ENCODE measurements at regions not wholly inside any gene's neighbourhood (a gene's known extent, or its start where the extent isn't known, plus 50 kb on each side); places are given as distances from the start of the nearest gene placed in this dataset.

DNA sequence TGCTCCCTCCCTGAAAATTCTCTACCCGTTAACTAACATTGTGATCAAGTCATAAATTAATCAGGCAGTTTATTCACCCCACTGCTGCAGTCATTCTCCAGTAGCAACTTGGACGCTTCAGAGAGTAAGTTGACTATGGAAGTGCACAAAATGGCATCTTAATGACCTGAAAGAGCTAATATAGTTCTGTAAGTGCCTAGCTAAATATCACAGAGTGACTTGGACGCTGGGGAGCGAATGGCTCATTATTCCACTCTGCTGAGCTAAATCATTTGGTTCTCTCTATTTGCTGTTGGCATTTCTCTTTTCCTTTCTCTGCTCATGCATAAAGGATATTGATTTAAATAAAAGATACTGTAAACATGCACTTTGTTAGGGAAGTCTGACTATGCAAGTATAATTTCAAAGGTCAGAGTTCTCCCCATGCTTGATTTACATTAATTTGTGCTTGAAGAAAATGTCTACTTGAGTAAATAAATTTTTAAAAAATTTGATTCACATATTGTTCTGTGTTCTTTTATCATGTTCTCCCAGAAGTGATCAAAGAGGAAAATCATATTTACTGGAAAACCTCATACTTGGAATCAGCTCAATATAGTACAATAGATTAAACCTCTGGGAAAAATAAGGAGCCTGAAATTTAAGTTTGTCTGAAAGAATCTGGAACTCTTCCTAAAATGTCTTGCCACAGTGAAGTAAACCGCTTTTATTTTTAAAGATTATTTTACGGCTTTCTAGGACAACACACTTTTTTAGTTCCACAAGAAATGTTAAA, 169.5 kb upstream of the HAPLN1 start:
- no peaks in the 10 kb centered on the region for H3K27me3 ChIP-seq (replicated peaks; ENCODE audit: insufficient read depth)
- no peak for TF ChIP-seq CTCF (IDR thresholded peaks at IDR 0.05)
- ATAC-seq (ENCODE audit: insufficient number of reproducible peaks, low FRiP score, low read depth) (no peak), DNase-seq (ENCODE audit: low spot score) (no peak)
- H3K36me3 ChIP-seq, result no peaks in the 10 kb centered on the region
- no peak overlapping the region for H3K27ac ChIP-seq
- H3K9me3 ChIP-seq, result no peaks in the 10 kb centered on the region
- H3K4me1 ChIP-seq (ENCODE audit: control insufficient read depth in 1 of 2, low read depth in 2 of 2), result no peaks in the 10 kb centered on the region
- no peak overlapping the region for H3K4me3 ChIP-seq

GRCh38 chr5:83877911-83878706, 157.5 kb upstream of the HAPLN1 start:
- Histone ChIP-seq H3K27me3 (replicated peaks; ENCODE audit: insufficient read depth) (no peaks in the 10 kb centered on the region), H3K36me3 (no peaks in the 10 kb centered on the region), H3K9me3 (no peaks in the 10 kb centered on the region), H3K4me1 (ENCODE audit: control insufficient read depth in 1 of 2, low read depth in 2 of 2) (no peaks in the 10 kb centered on the region), H3K4me3 (no peak overlapping the region), H3K27ac (no peak overlapping the region)
- ATAC-seq (ENCODE audit: insufficient number of reproducible peaks, low FRiP score, low read depth) (no peak), DNase-seq (ENCODE audit: low spot score) (no peak)
- no peak for TF ChIP-seq CTCF (IDR thresholded peaks at IDR 0.05)

GRCh38 chr5:83871533-83872395, 151.1 kb upstream of the HAPLN1 start:
- Histone ChIP-seq H3K27me3 (replicated peaks; ENCODE audit: insufficient read depth) (no peaks in the 10 kb centered on the region), H3K36me3 (no peaks in the 10 kb centered on the region), H3K4me1 (ENCODE audit: control insufficient read depth in 1 of 2, low read depth in 2 of 2) (no peaks in the 10 kb centered on the region), H3K27ac (no peak overlapping the region), H3K9me3 (no peaks in the 10 kb centered on the region), H3K4me3 (no peak overlapping the region)
- ATAC-seq (ENCODE audit: insufficient number of reproducible peaks, low FRiP score, low read depth) (no peak), DNase-seq (ENCODE audit: low spot score) (no peak)
- TF ChIP-seq CTCF (IDR thresholded peaks at IDR 0.05), result no peak

DNA sequence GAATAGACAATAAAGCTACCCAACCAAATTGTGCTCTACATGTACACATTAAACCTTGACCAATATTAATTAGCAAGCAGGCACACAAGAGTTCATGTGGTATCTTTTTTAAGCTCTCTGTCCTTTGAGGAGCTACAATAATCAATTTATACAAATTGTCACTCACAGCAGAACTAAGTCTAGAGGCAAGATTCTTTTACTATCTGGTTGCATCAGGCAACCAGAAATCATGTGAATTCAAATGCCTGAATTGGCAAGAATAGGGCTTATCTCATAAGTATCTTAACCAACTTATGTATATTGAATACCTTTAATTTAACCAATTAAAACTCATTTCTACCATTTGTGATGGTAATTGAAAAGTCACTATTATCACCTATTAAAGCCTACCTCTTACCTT, 145.5 kb upstream of the HAPLN1 start:
- ATAC-seq (ENCODE audit: insufficient number of reproducible peaks, low FRiP score, low read depth) (no peak), DNase-seq (ENCODE audit: low spot score) (no peak)
- Histone ChIP-seq H3K4me3 (no peak overlapping the region), H3K4me1 (ENCODE audit: control insufficient read depth in 1 of 2, low read depth in 2 of 2) (no peaks in the 10 kb centered on the region), H3K27ac (no peak overlapping the region), H3K27me3 (replicated peaks; ENCODE audit: insufficient read depth) (no peaks in the 10 kb centered on the region), H3K9me3 (no peaks in the 10 kb centered on the region), H3K36me3 (no peaks in the 10 kb centered on the region)
- TF ChIP-seq CTCF (IDR thresholded peaks at IDR 0.05), result no peak

- no peaks in the 10 kb centered on the region for H3K4me1 ChIP-seq (ENCODE audit: control insufficient read depth in 1 of 2, low read depth in 2 of 2)
- no peak overlapping the region for H3K27ac ChIP-seq
- no peak for TF ChIP-seq CTCF (IDR thresholded peaks at IDR 0.05)
- H3K9me3 ChIP-seq, result no peaks in the 10 kb centered on the region
- H3K27me3 ChIP-seq (replicated peaks; ENCODE audit: insufficient read depth), result no peaks in the 10 kb centered on the region
- H3K36me3 ChIP-seq, result no peaks in the 10 kb centered on the region
- ATAC-seq (ENCODE audit: insufficient number of reproducible peaks, low FRiP score, low read depth), result no peak
- DNase-seq (ENCODE audit: low spot score), result no peak
- H3K4me3 ChIP-seq, result no peak overlapping the region
Observed at GRCh38 chr5:83865579-83865978, 144.9 kb upstream of the HAPLN1 start.

Data from thoracic aorta (tissue), 2 donors.